Erythroblast (primary cell): ENCODE measurements at regions not wholly inside any gene's neighbourhood (a gene's known extent, or its start where the extent isn't known, plus 50 kb on each side); places are given as distances from the start of the nearest gene placed in this dataset.

Source experiments
- GATA1 ChIP-seq: IDR thresholded peaks from 2 replicates; pipeline ENCODE4 v1.6.1; 2011; ENCODE audit warnings: low read depth, mild to moderate bottlenecking, control low read depth, low read length, moderate library complexity
- POLR2A ChIP-seq: IDR thresholded peaks from 2 replicates; pipeline ENCODE4 v1.6.1; 2011; ENCODE audit warnings: mild to moderate bottlenecking, low read length

- TF ChIP-seq POLR2A (no peak), GATA1 (no peak)
Observed at GRCh38 chr5:82523633-82524032, 245.5 kb upstream of the RPS23 start.
